ENCODE measurements at regions not wholly inside any gene's neighbourhood (a gene's known extent, or its start where the extent isn't known, plus 50 kb on each side); places are given as distances from the start of the nearest gene placed in this dataset.

GRCh38 chr6:7034055-7034454 is 73.7 kb upstream of the RREB1 start:
- TF ChIP-seq NFIC (IDR thresholded peaks at IDR 0.05): no peak
- TF ChIP-seq TCF12 (IDR thresholded peaks at IDR 0.05; ENCODE audit: low read depth): no peak
- no peak for TF ChIP-seq RAD21 (IDR thresholded peaks at IDR 0.05; ENCODE audit: low read depth)
- TF ChIP-seq, protein P1, sequence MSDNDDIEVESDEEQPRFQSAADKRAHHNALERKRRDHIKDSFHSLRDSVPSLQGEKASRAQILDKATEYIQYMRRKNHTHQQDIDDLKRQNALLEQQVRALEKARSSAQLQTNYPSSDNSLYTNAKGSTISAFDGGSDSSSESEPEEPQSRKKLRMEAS (IDR thresholded peaks at IDR 0.05): no peak
- TF ChIP-seq CEBPB (IDR thresholded peaks at IDR 0.05): no peak
- no peak for TF ChIP-seq EP300 (IDR thresholded peaks at IDR 0.05; ENCODE audit: borderline replicate concordance)
- no peak for TF ChIP-seq YY1 (IDR thresholded peaks at IDR 0.05; ENCODE audit: low read depth)
- no peak for TF ChIP-seq TAF1 (IDR thresholded peaks at IDR 0.05; ENCODE audit: low read depth)
- TF ChIP-seq CREB1 (IDR thresholded peaks at IDR 0.05; ENCODE audit: low read depth): no peak
- no peak for TF ChIP-seq TEAD4 (IDR thresholded peaks at IDR 0.05)
- TF ChIP-seq EGR1 (IDR thresholded peaks at IDR 0.05): no peak

Data from Ishikawa (cell line).